Dedifferentiated amniotic fluid mesenchymal stem cell (primary cell): ENCODE measurements at regions not wholly inside any gene's neighbourhood (a gene's known extent, or its start where the extent isn't known, plus 50 kb on each side); places are given as distances from the start of the nearest gene placed in this dataset.

ENCODE experiments used
- DNase-seq: peaks from one replicate; pipeline ENCODE4 v3.0.0-alpha.2; 2016; ENCODE audit errors: extremely low spot score

- DNase-seq = no peak
Measured at GRCh38 chr11:92829671-92830070, 139.8 kb upstream of the MTNR1B start.

GRCh38 chr11:92830377-92831155 lies 138.9 kb upstream of the MTNR1B start:
- DNase-seq = no peak

GRCh38 chr11:92834296-92835020 lies 135.0 kb upstream of the MTNR1B start:
- DNase-seq = no peak

- DNase-seq = no peak
Measured at GRCh38 chr11:92837595-92837994, 131.9 kb upstream of the MTNR1B start.

- DNase-seq = no peak
Measured at GRCh38 chr11:92838759-92839310, 130.6 kb upstream of the MTNR1B start.

- no peak for DNase-seq
Measured at GRCh38 chr11:92839450-92839849, 130.0 kb upstream of the MTNR1B start.

GRCh38 chr11:92841719-92842118 lies 127.7 kb upstream of the MTNR1B start:
- no peak for DNase-seq

GRCh38 chr11:92843455-92843854 lies 126.0 kb upstream of the MTNR1B start:
- no peak for DNase-seq

- DNase-seq = no peak
Measured at GRCh38 chr11:92844197-92844596, 125.3 kb upstream of the MTNR1B start.

- DNase-seq = no peak
Measured at GRCh38 chr11:92845390-92845789, 124.1 kb upstream of the MTNR1B start.

GRCh38 chr11:92845805-92846204 lies 123.6 kb upstream of the MTNR1B start:
- no peak for DNase-seq

GRCh38 chr11:92846491-92847125 lies 122.8 kb upstream of the MTNR1B start:
- DNase-seq = no peak

- DNase-seq = no peak
Measured at GRCh38 chr11:92848578-92848977, 120.9 kb upstream of the MTNR1B start.

- no peak for DNase-seq
Measured at GRCh38 chr11:92850296-92850826, 119.1 kb upstream of the MTNR1B start.

- DNase-seq = no peak
Measured at GRCh38 chr11:92852229-92852628, 117.2 kb upstream of the MTNR1B start.

GRCh38 chr11:92852946-92853345 lies 116.5 kb upstream of the MTNR1B start:
- no peak for DNase-seq

- no peak for DNase-seq
Measured at GRCh38 chr11:92854162-92854561, 115.3 kb upstream of the MTNR1B start.

- DNase-seq = no peak
Measured at GRCh38 chr11:92854952-92855351, 114.5 kb upstream of the MTNR1B start.

- DNase-seq = no peak
Measured at GRCh38 chr11:92855607-92856405, 113.6 kb upstream of the MTNR1B start.

- DNase-seq = no peak
Measured at GRCh38 chr11:92857407-92857806, 112.0 kb upstream of the MTNR1B start.

- no peak for DNase-seq
Measured at GRCh38 chr11:92859156-92859690, 110.2 kb upstream of the MTNR1B start.
